Stimulated activated CD4-positive, alpha-beta T cell treated with anti-CD3 and anti-CD28 coated beads, Interleukin-1b, Interleukin-23, amount 100 ng/mL, for 1 hour (primary cell): ENCODE measurements at regions not wholly inside any gene's neighbourhood (a gene's known extent, or its start where the extent isn't known, plus 50 kb on each side); places are given as distances from the start of the nearest gene placed in this dataset.

Source experiments
- DNase-seq, 2 donors: peaks; one replicate each; pipeline ENCODE4 v3.0.0-alpha.2; 2020; ENCODE audit warnings: low read depth in 2 of 2

GRCh38 chr18:52287151-52287550 lies 52.8 kb upstream of the DCC start:
- DNase-seq: no peak

- DNase-seq: no peak
These were observed 51.5 kb upstream of the DCC start for GRCh38 chr18:52288403-52289004.

GRCh38 chr18:52289392-52289791 lies 50.6 kb upstream of the DCC start:
- no peak for DNase-seq
